ENCODE measurements at regions not wholly inside any gene's neighbourhood (a gene's known extent, or its start where the extent isn't known, plus 50 kb on each side); places are given as distances from the start of the nearest gene placed in this dataset.

GRCh38 chr9:89866701-89867100 lies 261.9 kb downstream of the GADD45G start (continued):
- TF ChIP-seq FOXJ3 (CRISPR knock-in tag; IDR thresholded peaks at IDR 0.05) (no peak), EZH2phosphoT487 (IDR thresholded peaks at IDR 0.05; ENCODE audit: borderline replicate concordance, low read depth) (no peak), TCF12 (IDR thresholded peaks at IDR 0.05) (no peak), GATA2 (CRISPR knock-in tag; IDR thresholded peaks at IDR 0.05) (no peak)

- Histone ChIP-seq H3K27ac (ENCODE audit: low read depth in 2 of 2, low read length in 1 of 2) (no peak overlapping the region), H3F3A (replicated peaks; ENCODE audit: insufficient read depth) (no peaks in the 10 kb centered on the region), H3K27me3 (ENCODE audit: insufficient read depth) (no peaks in the 10 kb centered on the region), H3K36me3 (replicated peaks in 1 of 2; ENCODE audit: control insufficient read depth in 1 of 2, insufficient read depth in 2 of 2, low read length in 1 of 2) (no peaks in the 10 kb centered on the region), H3K9me3 (no peaks in the 10 kb centered on the region), H3K4me2 (no peak overlapping the region), H2AFZ (ENCODE audit: low read depth) (no peak overlapping the region), H3K9me2 (no peaks in the 10 kb centered on the region), H3K79me2 (ENCODE audit: insufficient read depth) (no peaks in the 10 kb centered on the region), H3K9ac (no peak overlapping the region), H3K4me1 (ENCODE audit: control insufficient read depth in 1 of 2, insufficient read depth in 2 of 2, low read depth in 1 of 2, low read length in 1 of 2) (peaks cover 0 to 1% of the 10 kb centered on the region in 2 experiments; a peak in 1 of 4 replicates), H3K4me3 (ENCODE audit: low read depth in 2 of 2, low read length in 1 of 2) (no peak overlapping the region), H4K20me1 (ENCODE audit: insufficient read depth) (no peaks in the 10 kb centered on the region)
- POLR2A ChIA-PET, result no interaction called here
- TF ChIP-seq TEAD4 (IDR thresholded peaks at IDR 0.05; ENCODE audit: borderline replicate concordance, insufficient read depth), result no peak
- no peak for TF ChIP-seq CTCF (IDR thresholded peaks at IDR 0.05)
- no peak for TF ChIP-seq EP300 (IDR thresholded peaks at IDR 0.05; ENCODE audit: borderline replicate concordance in 1 of 2, low read depth in 1 of 2, low read length in 1 of 2)
- TF ChIP-seq ZBTB33 (IDR thresholded peaks at IDR 0.05; ENCODE audit: borderline replicate concordance, low read depth), result no peak
- TF ChIP-seq USF1 (IDR thresholded peaks at IDR 0.05; ENCODE audit: borderline replicate concordance, low read depth), result no peak
- no peak for TF ChIP-seq USF2 (IDR thresholded peaks at IDR 0.05; ENCODE audit: borderline replicate concordance, low read depth, low read length)
- WGBS (ENCODE audit: low lambda C conversion rate), result 30% methylated on average over 3 of the region's 4 CpGs
- CTCF ChIA-PET, result no interaction called here
- no peak for DNase-seq
Observed at GRCh38 chr9:89868100-89868499, 263.3 kb downstream of the GADD45G start.

All from SK-N-SH (cell line).